ENCODE measurements at regions not wholly inside any gene's neighbourhood (a gene's known extent, or its start where the extent isn't known, plus 50 kb on each side); places are given as distances from the start of the nearest gene placed in this dataset.

DNA sequence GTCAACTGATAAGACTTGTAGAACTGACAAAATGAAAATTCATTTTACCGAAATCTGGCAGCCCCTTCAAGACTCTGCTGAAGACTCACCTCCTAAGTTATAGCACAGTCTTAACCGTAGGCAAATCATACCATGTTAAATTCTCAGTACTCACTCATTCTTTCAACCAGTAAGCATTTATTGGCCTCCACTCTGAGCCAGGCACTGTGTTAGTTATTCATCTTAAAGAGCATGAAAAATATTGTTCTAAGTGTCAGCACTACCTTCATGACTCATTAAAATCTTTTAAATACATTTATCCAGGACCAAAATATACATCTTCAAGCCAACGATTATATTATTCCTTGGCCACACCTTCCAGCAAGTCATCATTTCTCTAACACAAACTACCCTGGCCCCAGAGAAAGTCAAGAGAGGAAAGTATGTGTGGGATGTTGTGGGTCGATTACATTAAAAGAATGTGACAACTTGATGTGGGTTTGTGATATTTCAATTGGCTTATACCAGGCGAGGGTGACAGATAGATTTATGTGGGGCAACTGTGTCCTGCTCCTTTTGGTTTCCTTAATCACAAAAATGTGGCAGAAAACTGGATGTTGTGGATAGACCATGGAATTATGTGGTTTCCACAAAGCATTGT lies 55.0 kb downstream of the TMEM30B start:
- DNase-seq: peak; percentile 86

DNA sequence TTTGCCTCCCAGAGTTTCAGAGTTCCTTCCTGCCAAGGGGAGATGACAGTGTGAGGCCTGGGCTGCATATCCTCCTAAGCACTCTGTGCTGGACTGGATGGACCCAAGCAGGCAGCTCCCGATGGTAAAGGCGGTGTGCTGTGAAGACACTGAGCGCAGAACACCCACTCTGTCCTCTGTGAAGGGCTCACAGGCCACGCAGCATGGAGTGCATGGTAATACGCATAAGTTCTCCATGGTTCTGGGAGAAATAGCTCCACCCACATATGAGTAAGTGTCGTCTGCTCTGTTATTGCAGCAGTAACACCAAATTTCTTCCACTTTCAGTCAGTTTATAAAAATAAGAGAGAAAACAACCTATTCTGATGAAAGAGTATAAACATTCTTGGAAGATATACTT lies 55.8 kb downstream of the TMEM30B start:
- no peak for DNase-seq

DNA sequence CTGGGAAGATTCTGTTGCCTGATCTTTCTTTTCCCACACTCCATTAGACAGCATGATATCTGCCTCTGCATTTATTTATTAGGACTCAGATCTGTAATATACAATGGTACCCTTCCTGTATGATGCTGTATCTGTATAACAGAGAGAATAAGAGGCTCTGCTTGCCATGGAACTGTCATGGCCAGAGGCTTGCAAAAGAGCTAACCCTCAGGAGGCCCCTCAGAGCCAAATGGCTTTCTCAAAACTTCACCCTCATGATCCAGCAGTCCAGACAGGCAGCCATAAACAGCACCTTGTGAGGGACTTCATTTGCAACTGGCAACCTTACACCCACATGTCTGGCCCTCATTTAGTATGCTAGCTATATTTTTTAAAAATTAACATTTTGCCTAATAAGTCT lies 57.6 kb downstream of the TMEM30B start:
- DNase-seq: no peak

DNA sequence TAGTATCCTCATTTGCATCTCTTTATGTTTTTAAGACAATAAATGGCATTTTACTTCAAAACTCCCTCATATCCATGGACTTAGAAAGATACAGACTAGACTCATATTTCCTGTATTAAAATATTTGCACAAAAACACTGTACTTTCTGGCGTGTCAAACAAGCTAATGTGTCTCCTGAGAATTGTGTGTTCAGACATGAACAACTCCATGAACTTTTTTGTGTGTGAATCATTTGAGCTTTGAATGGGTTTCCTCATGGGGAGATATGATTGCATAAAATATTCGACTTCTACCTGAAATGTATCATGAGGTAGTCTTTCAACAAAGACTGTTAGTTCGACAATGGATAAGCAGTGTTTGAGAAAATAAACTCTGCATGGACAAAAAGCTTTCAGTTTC lies 58.8 kb downstream of the TMEM30B start:
- DNase-seq: peak; percentile 70

DNA sequence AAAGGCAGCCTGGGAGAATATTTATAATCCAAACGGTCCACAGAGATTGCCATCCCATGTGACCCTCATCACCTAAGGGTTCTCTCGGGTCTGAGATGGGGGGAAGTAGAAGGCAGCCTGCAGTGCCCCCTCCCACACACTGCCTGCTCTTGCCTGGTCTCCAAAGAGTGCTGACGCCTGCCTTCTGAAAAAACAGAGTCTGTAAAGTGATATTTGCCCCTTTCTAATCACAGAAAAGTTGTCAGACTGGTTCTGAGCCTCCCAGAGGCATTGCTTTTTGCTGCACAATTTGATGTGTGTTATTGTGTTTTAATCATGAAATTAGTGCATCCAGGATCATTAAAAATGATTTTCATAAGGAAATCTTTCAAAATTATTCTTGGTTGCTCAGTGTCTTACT lies 59.2 kb downstream of the TMEM30B start:
- no peak for DNase-seq

DNA sequence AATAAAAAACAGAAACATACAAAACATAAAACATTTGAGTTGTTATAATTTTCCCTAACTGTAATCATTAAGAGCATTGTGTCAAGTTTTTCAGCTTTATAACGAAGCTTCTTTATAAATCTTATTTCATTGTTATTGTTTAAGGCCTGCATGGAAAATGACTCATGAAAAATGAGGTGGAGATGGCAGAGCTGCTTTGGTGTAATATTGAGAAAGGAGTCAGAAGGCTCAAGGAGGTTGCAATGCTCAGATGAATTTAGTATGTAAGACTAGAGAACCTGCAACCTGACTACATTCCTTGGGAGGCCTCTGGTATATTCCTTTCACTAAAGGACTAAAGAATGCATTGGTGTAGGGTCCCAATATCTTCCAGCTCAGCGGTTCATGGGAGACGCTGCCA lies 61.5 kb downstream of the TMEM30B start:
- peak; percentile 34 for DNase-seq

DNA sequence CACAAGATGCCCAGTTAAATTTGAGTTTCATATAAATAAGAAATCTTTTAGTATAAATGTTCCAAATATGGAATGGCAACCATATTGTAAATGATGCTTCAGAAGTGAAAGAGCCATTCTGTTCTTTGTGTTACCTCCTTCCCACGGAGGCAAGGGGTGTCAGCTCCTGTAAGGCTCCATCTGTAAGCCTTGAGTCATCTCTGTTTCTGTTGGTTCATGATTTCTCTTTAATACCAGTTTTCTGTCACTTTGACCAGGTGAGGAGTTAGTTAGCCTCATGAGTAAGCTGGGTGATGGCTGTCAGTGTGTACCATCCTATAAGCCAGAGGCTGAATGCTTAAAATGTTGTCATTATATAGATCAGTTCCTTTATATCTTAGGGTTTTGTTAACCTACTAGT lies 61.9 kb downstream of the TMEM30B start:
- DNase-seq: no peak

DNA sequence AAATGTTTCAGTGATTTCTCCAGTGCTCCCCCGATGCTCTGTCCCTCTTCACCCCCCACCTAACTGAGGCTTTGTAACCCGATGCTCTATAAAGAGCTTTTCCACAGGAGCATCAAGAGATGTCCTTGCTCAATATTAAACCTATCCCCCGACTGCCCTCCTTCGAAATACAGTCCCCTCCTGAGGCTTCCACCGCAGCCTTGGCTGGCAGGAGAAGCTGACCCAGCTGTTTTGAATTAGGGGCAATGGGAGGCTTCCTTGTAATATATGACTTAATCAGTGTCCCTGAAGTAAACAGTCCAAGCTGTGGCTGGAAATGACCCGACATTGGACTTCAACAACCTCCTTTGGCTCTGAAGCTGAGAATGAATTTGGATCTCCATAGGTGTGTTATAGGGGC lies 62.4 kb downstream of the TMEM30B start:
- DNase-seq: peak; percentile 59

DNA sequence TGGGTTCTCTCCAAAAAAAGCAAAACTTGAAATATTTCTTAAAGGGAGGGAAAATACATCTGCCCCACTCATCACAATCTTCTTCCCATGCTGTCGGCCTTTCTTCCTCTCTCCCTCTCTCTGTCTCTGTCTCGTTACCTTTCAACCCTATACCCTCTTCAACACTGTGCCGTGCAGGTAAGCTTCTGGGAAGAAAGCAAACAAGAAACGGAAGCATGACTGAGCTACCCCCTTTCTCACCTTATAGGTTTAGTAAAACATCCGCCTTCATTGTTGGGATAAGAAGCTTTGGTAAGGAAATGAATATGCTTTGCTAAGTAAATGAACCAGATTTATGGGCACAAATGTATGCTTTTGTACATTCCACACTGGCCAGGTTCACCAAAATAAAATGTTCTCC lies 63.0 kb downstream of the TMEM30B start:
- DNase-seq: no peak

DNA sequence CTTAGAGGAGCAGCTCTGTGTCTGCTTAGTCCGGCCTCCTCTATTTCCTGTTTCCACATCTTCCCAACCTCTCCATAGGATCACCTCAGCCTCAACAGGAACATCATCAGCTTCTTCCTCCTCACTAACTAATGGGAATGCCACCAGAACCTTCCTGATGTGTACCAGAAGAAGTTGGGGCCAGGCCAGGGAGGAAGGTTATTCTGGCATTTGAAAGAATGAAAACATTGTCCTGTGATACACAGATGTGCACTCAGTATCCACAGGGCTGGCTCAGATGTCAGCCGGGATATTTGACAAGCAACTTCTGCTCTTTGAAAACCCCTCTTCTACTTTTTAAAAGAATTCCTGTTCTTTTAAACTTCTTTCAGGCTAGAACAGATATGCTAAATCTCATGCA lies 63.6 kb downstream of the TMEM30B start:
- DNase-seq: no peak

DNA sequence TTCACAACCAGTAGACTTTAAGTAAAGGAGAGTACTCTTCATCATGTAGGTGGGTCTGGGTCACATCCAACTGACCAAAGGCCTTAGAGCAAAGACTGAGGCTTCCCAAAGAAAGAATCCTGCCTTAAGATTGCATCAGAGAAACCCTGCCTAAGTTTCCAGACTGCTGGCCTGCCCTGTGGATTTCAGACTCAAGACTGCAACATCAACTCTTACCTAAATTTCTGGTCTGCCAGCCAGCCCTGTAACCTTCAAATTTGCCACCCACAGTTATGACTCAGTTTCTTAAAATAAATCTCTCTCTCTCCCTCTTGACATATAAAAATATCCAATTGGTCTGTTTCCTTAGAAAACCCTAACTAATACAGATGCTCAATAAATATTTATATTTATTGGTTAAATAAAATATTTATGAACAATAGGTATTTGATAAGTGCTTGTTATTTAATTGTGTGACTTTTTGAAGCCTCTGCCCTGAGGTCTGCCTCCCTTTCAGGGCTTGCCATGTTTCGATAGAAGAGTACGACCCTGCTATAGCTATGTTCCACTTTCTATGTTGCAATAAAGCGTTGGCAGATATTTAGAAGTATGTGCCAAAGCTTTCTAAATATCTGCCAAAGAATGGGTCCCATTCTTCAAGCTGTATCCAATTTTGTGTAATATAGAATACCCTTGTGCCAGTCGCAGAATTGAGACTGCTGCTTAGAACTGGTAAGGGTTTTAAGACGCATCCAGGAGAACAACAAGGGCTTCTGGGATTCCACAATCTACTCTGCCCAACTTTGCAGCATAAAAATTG lies 65.7 kb downstream of the TMEM30B start:
- DNase-seq: no peak

DNA sequence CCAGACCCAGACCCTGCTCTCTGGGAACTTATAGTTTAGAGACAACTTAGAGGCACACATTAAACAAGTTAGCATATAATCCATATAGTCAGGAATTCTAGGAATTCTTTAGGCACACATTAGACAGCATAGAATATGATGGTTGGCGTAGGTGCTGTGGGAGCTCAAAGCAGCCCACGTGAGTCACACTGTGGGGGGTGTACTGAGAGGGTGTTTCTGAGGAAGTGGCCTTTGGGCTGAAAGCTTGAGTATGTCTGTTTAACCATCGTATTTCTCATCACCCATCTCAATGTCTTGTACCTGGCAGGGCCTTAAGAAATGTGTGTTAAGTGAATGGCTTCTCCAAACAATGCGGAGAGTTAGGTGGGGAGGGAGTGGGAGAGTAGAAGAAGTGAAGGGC lies 67.2 kb downstream of the TMEM30B start:
- peak; percentile 83 for DNase-seq

DNA sequence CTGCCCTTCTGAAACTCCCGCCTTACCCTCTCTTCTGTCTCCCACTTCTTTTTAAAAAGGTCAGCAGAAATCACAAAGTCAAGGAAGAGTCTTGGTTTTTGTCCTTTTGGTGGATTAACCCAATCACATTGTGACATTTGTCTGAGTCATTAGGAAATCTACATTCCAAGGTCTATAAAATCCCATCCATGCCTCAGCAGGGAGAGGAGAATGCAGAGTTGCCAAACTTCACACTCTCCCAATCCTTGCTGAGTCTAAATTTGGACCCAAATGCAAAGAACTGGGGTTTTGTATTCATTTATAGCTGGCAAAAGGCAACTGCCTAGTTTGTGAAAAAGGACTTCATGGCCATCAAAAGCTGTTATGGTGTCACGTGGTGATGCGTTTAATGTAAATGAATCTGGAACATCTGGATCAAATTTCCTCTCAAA lies 67.9 kb downstream of the TMEM30B start:
- DNase-seq: peak; percentile 90

DNA sequence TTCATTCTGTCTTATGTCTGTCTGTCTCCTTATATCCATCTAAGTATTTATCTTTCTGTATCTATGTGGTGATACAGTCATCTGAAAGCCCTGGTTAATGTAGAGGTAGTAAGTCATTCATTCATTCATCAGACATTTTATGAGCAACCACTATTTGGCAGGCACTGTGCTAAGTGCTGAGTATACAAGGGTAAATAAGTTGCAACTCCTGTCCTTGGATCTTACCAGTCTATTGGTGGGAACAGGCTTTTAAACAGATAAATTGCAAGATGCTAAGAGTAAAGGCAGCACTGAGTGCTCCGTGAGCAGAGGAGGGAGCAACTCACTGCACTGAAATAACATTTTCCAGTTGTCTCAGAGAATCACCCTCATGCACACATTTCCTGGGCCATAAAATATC lies 68.6 kb downstream of the TMEM30B start:
- no peak for DNase-seq

DNA sequence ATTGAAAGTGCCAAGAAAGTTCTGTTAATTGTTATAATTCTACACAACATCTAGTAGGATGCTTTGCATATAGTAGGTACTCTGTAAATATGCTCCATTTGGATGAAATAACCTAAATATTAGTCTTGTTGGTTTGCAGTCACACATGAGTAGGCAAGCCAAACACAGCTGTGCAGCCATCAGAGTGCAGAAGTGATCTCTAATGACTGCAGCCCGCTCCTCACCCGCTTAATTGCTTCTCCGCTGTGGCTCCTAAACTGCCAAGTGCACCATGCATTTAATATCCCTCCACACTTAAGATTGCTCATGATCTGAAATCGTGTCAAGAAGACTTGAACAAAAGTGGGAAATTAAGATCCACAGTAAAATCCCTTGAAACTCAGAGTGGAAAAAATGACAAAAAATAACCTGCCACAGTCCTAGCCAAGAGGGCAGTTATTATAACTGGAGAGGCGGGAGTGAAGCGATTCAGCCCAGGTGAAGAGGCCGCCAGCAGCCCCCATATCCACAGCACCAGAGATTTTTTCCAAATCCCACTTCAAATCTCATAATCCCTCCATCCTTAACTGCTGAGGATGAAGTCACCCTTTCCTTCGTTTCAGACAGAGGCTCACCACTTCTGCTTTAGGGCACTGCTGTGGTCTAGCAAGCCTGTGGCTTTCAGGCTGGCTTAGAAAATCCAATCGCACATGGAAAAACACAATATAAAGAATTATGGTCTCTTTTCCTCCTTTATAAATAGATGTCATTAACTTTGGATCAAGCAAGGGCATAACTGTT lies 69.5 kb downstream of the TMEM30B start:
- DNase-seq: no peak

DNA sequence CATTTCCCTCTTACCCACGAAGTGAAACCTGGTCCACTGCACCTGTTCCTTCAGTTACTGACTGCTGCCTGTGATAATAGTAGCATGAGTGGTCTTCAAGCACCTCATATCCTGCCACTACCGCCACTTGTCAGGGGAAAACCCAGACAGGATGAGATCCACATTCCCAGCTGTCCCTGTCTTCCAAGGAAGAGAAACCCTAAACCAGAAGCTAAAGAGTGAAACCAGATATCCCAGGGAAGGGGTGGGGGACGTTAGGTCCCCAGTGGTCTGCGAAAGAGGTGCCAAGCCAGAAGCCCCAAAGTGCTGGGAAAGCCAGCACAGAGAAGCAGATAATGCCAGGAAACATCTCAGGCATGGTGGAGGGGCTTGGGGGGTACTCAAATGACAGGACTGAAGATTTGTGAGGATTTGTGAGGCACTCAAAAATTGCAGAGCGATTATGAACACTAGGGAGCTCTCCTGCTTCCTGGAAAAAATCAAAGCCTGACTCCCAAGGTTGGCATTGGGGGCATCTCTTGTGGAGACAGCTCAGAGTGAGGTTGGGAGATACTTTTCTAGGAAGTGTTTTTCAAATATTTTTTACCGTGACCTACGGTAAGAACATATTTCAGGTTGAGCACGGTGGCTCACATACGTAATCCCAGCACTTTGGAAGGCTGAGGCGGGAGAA lies 77.9 kb downstream of the TMEM30B start:
- DNase-seq: no peak

DNA sequence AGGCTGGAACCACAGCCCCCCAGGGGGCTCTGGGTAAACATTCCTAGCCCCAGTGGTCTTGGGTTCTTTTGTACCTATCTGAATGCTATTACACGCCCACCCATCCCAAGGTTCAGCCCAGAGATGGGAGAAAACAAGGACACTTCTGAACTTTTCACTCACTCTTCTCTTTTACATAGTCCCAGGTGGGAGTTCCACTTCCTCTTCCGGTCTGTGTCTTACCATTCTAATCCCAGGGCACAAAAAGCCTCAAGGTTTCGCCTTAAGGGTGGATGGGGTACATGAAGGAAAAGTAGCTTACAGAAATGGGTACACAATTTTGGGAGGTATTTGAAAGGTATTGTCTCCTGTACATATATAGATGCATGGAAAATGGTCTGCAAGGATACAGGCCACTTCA lies 79.0 kb downstream of the TMEM30B start:
- DNase-seq: no peak

DNA sequence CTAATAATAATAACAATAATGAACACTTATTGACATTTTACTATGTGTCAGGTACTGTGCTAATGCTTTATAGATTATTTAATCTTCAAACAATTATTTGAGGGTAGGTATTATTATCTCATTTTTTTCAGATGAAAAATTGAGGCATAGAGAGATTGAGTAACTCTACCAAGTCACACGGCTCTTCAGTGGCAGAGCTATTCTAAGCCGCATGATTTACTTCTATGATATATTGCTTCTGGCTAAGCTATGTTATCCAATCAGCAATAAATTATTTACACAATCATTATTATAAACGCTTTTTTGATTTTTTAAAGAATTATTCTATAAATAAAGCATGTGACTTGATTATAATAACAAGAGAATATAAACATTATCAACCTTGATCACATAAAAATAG lies 80.0 kb downstream of the TMEM30B start:
- DNase-seq: no peak

DNA sequence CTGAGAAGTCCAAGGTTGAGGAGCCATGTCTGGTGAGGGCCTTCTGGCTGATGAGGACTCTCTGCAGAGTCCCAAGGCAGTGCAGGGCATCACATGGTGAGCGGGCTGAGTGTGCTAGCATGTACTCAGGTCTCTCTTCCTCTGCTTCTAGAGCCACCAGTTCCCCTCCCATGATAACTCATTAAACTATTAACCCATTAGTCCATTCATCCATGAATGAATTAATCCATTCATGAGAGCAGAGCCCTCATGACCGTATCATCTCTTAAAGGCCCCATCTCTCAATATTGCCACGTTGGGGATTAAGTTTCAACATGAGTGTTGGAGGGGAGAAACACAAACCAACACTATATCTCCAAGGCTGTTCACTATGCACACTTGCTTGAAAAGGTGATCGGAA lies 83.7 kb downstream of the TMEM30B start:
- no peak for DNase-seq

DNA sequence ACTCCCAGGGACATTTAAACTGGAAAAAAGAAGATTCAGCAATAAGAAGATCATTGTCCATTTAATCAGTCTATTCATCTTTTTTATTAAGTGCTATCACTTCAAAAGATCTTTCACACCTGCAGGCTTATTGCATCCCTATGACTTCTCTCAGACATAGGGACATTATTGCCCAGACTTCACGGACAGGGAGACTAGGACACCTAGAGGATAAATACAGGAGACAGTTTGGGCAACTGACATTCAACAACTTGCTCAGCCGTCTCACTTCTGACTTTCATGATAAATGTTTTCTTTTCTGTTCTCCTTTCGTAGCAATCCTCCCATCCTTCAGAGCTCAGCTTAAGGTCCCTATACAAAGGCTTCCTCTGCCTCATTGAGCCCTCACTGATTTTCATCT lies 84.3 kb downstream of the TMEM30B start:
- no peak for DNase-seq

DNA sequence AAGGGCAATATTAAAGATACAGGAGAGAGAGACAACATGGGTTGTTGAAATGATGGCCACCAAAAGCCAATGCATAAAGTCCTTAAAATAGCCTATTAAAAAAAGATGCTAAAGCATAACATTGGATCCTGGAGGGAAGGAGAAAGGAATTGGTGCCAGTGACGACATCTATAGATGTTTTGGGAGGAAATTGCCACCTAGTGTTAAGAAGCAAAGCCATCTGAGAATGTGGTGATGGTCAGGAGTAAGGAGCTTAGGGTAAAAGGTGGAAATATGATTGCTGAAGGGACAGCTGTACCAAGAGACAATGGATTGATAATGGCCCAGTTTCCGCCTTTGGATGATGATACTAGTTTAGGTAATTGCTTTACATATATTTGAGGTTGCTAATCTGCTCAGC lies 85.1 kb downstream of the TMEM30B start:
- DNase-seq: no peak

DNA sequence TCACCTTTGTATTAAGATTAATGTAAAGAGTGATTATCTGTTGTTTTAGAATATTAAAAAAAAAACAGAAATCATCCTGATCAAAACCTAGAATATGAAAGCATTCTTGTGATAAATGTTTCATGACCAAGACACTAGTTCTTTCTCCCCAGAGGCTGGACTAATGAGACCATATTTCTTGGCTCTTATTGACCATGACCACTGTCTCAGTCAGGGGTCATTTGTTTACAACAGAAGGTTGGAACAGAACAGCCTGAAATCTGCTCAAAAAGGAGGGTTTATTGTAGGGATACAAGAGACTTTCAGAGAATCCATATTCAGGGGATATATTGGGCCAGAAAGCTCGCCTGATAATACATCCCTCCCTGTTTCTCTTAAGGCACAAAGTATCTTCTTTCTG lies 87.7 kb downstream of the TMEM30B start:
- no peak for DNase-seq

DNA sequence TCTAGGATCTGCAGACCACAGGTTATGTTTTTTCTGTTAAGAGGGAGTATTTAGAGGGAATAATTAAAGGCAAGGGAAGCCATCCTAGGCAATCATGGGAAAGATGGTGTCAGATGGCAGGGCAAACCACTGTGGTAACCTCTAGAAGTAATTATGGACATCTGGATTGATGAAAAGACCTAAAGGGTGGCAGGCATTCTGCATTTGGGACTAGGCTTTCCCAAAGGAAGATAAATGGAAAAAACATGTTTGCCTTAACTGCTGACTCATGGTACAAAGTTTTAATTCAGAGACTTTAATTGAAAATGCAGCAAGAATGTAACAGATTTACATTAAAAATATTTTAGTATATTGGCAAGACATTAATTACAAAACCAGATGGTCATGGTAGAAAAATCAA lies 88.1 kb downstream of the TMEM30B start:
- DNase-seq: peak; percentile 78
